ENCODE measurements at regions not wholly inside any gene's neighbourhood (a gene's known extent, or its start where the extent isn't known, plus 50 kb on each side); places are given as distances from the start of the nearest gene placed in this dataset.

DNA sequence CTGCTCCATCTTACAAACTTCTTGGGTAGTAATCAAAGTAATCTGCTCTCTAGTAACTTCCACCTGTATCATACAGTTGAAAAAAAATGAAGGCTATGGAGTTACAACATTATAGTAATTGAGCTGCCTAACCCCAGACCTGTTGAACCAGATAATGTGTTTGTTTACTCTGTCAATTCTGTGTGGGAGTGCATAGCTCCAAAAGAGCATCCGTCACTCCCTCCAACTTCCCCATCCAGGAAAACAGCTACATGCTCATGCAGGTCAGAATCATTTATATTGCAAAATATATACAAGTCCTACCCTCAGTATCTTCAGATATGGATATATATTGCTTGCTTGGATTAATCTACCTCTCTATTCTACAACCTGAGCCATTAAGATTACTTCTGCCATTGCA is 244.0 kb upstream of the ANO5 start:
- Histone ChIP-seq H3K36me3 (ENCODE audit: control insufficient read depth, insufficient read depth, low read length) (no peaks in the 10 kb centered on the region), H3K4me2 (ENCODE audit: low read length) (no peak overlapping the region), H3K27ac (no peak overlapping the region), H2AFZ (no peak overlapping the region), H3K4me1 (no peaks in the 10 kb centered on the region), H3K9ac (no peak overlapping the region), H3K9me3 (ENCODE audit: control insufficient read depth, low read length) (no peaks in the 10 kb centered on the region), H3K79me2 (no peaks in the 10 kb centered on the region), H3K4me3 (ENCODE audit: low read depth, low read length) (no peak overlapping the region), H3K27me3 (ENCODE audit: control insufficient read depth, insufficient read depth, low read length) (no peaks in the 10 kb centered on the region)
- TF ChIP-seq, protein P1, sequence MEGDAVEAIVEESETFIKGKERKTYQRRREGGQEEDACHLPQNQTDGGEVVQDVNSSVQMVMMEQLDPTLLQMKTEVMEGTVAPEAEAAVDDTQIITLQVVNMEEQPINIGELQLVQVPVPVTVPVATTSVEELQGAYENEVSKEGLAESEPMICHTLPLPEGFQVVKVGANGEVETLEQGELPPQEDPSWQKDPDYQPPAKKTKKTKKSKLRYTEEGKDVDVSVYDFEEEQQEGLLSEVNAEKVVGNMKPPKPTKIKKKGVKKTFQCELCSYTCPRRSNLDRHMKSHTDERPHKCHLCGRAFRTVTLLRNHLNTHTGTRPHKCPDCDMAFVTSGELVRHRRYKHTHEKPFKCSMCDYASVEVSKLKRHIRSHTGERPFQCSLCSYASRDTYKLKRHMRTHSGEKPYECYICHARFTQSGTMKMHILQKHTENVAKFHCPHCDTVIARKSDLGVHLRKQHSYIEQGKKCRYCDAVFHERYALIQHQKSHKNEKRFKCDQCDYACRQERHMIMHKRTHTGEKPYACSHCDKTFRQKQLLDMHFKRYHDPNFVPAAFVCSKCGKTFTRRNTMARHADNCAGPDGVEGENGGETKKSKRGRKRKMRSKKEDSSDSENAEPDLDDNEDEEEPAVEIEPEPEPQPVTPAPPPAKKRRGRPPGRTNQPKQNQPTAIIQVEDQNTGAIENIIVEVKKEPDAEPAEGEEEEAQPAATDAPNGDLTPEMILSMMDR (IDR thresholded peaks at IDR 0.05) = no peak

DNA sequence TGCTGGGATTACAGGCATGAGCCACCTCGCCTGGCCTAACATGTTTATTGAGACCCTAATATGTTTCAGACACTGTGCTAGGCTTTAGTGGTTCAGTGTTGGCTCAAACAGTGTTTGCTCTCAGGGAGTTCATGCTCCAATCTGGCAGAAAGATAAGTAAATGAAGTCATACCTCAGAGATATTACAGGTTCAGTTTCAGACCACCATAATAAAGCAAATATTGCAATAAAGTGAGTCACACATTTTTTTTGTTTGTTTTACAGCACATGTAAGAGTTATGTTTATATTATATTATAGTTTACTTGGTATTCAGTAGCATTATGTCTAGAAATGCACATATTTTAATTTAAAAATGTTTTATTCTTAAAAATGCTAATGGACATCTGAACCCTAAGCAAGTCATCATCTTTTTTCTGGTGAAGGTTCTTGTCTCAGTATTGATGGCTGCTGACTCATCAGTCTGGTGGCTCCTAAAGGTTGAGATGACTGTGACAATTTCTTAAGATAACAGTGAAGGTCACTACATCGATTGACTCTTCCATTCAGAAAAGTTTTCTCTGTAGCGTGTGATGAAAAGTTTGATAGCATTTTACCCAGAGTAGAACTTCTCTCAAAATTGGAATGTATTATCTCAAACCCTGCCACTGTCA is 243.0 kb upstream of the ANO5 start:
- no peak overlapping the region for H2AFZ ChIP-seq
- H3K4me1 ChIP-seq = no peaks in the 10 kb centered on the region
- no peaks in the 10 kb centered on the region for H3K27me3 ChIP-seq (ENCODE audit: control insufficient read depth, insufficient read depth, low read length)
- H3K4me3 ChIP-seq (ENCODE audit: low read depth, low read length) = no peak overlapping the region
- no peaks in the 10 kb centered on the region for H3K36me3 ChIP-seq (ENCODE audit: control insufficient read depth, insufficient read depth, low read length)
- no peaks in the 10 kb centered on the region for H3K9me3 ChIP-seq (ENCODE audit: control insufficient read depth, low read length)
- no peak overlapping the region for H3K27ac ChIP-seq
- no peak overlapping the region for H3K9ac ChIP-seq
- TF ChIP-seq, protein P1 (IDR thresholded peaks at IDR 0.05) = no peak
- H3K79me2 ChIP-seq = no peaks in the 10 kb centered on the region
- no peak overlapping the region for H3K4me2 ChIP-seq (ENCODE audit: low read length)

DNA sequence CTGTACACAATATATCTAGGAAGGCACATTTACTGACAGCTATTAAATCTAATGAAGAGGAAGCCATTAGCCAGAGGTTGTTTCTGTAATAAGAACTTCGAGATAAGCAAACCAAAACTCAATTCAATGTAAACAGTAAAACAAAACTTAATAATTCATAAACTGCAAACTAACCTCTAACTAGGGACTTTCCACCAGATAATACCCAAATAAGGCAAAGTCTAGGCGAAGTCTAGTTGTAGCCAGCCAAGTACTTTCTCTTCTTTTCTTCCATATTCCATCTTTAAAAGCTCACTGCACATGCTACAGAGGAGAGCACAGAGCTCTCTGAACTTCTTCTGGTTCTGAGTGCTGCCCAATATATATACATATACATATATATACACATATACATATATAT is 229.9 kb upstream of the ANO5 start:
- Histone ChIP-seq H3K79me2 (no peaks in the 10 kb centered on the region), H3K4me3 (ENCODE audit: low read depth, low read length) (no peak overlapping the region), H3K9ac (no peak overlapping the region), H3K4me1 (no peaks in the 10 kb centered on the region), H2AFZ (no peak overlapping the region), H3K4me2 (ENCODE audit: low read length) (no peak overlapping the region), H3K27ac (no peak overlapping the region), H3K9me3 (ENCODE audit: control insufficient read depth, low read length) (no peaks in the 10 kb centered on the region), H3K27me3 (ENCODE audit: control insufficient read depth, insufficient read depth, low read length) (no peaks in the 10 kb centered on the region), H3K36me3 (ENCODE audit: control insufficient read depth, insufficient read depth, low read length) (no peaks in the 10 kb centered on the region)
- TF ChIP-seq, protein P1 (IDR thresholded peaks at IDR 0.05) = no peak

DNA sequence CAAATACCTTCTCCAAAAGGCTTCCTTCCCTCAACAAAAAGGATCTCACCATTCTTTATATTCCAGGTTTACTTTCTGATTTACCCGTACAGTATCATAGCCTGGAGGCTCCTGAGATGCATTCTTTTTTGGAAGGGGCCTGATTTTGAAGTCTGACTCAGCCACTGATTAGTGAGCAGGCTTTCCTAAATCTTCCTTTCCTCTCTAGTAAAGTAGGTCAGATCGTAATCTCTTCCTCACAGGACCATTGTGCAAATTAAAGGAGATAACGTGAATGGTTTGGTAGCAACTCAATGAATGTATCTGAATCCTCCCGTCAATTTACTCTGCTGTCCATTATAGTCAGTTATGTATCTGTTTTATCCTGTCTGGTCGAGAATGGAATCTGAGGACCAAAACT is 227.7 kb upstream of the ANO5 start:
- H3K4me3 ChIP-seq (ENCODE audit: low read depth, low read length) = no peak overlapping the region
- TF ChIP-seq, protein P1 (IDR thresholded peaks at IDR 0.05) = no peak
- H3K27ac ChIP-seq = no peak overlapping the region
- no peaks in the 10 kb centered on the region for H3K79me2 ChIP-seq
- no peak overlapping the region for H3K9ac ChIP-seq
- H3K9me3 ChIP-seq (ENCODE audit: control insufficient read depth, low read length) = no peaks in the 10 kb centered on the region
- no peaks in the 10 kb centered on the region for H3K4me1 ChIP-seq
- H3K27me3 ChIP-seq (ENCODE audit: control insufficient read depth, insufficient read depth, low read length) = no peaks in the 10 kb centered on the region
- H3K36me3 ChIP-seq (ENCODE audit: control insufficient read depth, insufficient read depth, low read length) = no peaks in the 10 kb centered on the region
- H2AFZ ChIP-seq = no peak overlapping the region
- no peak overlapping the region for H3K4me2 ChIP-seq (ENCODE audit: low read length)

DNA sequence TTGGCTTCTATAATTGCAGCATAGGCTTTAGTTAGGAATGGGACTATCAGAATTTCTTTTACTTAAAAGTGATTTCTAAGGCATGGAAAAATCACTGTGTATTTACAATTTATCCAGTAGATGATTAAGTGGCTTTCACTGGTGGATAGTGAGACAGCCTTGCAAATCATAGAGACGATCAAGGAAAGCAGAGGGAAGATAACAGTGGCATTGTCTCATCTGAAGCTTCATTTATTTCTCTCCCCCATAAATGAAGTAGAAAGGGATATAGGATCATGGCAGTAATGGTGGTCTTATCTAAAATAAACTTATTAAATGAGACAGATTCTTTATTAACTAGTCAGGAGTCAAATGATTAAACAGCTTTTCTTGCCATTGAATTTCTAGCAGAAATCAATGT is 224.2 kb upstream of the ANO5 start:
- Histone ChIP-seq H3K27me3 (ENCODE audit: control insufficient read depth, insufficient read depth, low read length) (no peaks in the 10 kb centered on the region), H2AFZ (no peak overlapping the region), H3K9me3 (ENCODE audit: control insufficient read depth, low read length) (no peaks in the 10 kb centered on the region), H3K4me1 (no peaks in the 10 kb centered on the region), H3K27ac (no peak overlapping the region), H3K4me3 (ENCODE audit: low read depth, low read length) (no peak overlapping the region), H3K79me2 (no peaks in the 10 kb centered on the region), H3K9ac (no peak overlapping the region), H3K4me2 (ENCODE audit: low read length) (no peak overlapping the region), H3K36me3 (ENCODE audit: control insufficient read depth, insufficient read depth, low read length) (no peaks in the 10 kb centered on the region)
- TF ChIP-seq, protein P1 (IDR thresholded peaks at IDR 0.05) = no peak
